H1 (cell line): ENCODE measurements at regions not wholly inside any gene's neighbourhood (a gene's known extent, or its start where the extent isn't known, plus 50 kb on each side); places are given as distances from the start of the nearest gene placed in this dataset.

Experiments
- CTCF ChIA-PET: fragments of 300-600 bp; sonication (Branson Sonifier 250); formaldehyde crosslinking; loops from one replicate; lab custom pipeline; 2021; ENCODE audit not compliant: partially characterized antibody; lab: Charles Lee
- POLR2A ChIA-PET: fragments of 300-600 bp; sonication (Branson Sonifier 250); formaldehyde crosslinking; loops from one replicate; lab custom pipeline; 2021; ENCODE audit warnings: inconsistent platforms; ENCODE audit not compliant: partially characterized antibody; lab: Charles Lee
- DNase-seq, 2 experiments: peaks; one replicate each; pipeline versions ENCODE4 v3.0.0 to v3.0.0-alpha.2; 2010 to 2022; ENCODE audit warnings: low spot score in 2 of 2, low read depth in 1 of 2, mixed read lengths in 1 of 2
- FAIRE-seq: peaks from 2 replicates; lab custom pipeline; 2011; peaks lifted over from hg19 to GRCh38; lab: Jason Lieb, UNC
- H2AFZ ChIP-seq: 2 replicates; pipeline ENCODE4 v1.8.1; 2012; ENCODE audit warnings: low read length, inconsistent platforms
- H2AK5ac ChIP-seq: 2 replicates; pipeline ENCODE4 v1.6.1; 2013; ENCODE audit warnings: low read depth, low read length
- H2BK120ac ChIP-seq: replicated peaks from 2 replicates; pipeline ENCODE3; 2013; ENCODE audit warnings: low read depth, low read length, inconsistent platforms
- H2BK12ac ChIP-seq: 2 replicates; pipeline ENCODE4 v1.6.1; 2013; ENCODE audit warnings: low read depth, low read length
- H2BK15ac ChIP-seq: 2 replicates; pipeline ENCODE4 v1.6.1; 2013; ENCODE audit warnings: low read length
- H2BK20ac ChIP-seq: 2 replicates; pipeline ENCODE4 v1.6.1; 2013; ENCODE audit warnings: low read length
- H2BK5ac ChIP-seq: 2 replicates; pipeline ENCODE4 v1.6.1; 2013; ENCODE audit warnings: low read depth, low read length
- H3K14ac ChIP-seq: 2 replicates; pipeline ENCODE4 v1.6.1; 2013; ENCODE audit warnings: inconsistent platforms; ENCODE audit not compliant: insufficient read length
- H3K18ac ChIP-seq: 2 replicates; pipeline ENCODE4 v1.6.1; 2013; ENCODE audit warnings: low read length; ENCODE audit errors: extremely low read depth
- H3K23ac ChIP-seq: 2 replicates; pipeline ENCODE4 v1.6.1; 2013; ENCODE audit warnings: inconsistent platforms; ENCODE audit not compliant: insufficient read length
- H3K23me2 ChIP-seq: 2 replicates; pipeline ENCODE4 v1.6.1; 2013; ENCODE audit warnings: low read depth, low read length
- H3K27ac ChIP-seq: 2 replicates; pipeline ENCODE4 v1.6.1; 2011; ENCODE audit warnings: low read depth, low read length, inconsistent platforms
- H3K27me3 ChIP-seq, 4 experiments: replicated peaks in 1 of 4; 1 replicate in 1 of 4; 2 replicates in 3 of 4; pipeline versions ENCODE4 v1.6.1 to v1.8.1; 2011 to 2013; ENCODE audit warnings: low read length in 3 of 4, mild to moderate bottlenecking in 3 of 4, inconsistent platforms in 2 of 4, mixed read lengths in 2 of 4, moderate library complexity in 1 of 4; ENCODE audit not compliant: control insufficient read depth in 3 of 4, insufficient read depth in 3 of 4; ENCODE audit errors: extremely low read depth in 1 of 4
- H3K36me3 ChIP-seq, 4 experiments: 2 replicates each; pipeline versions ENCODE4 v1.6.1 to v1.8.1; 2011 to 2013; ENCODE audit warnings: mild to moderate bottlenecking in 4 of 4, low read length in 3 of 4, moderate library complexity in 2 of 4, control low read depth in 1 of 4, inconsistent platforms in 1 of 4; ENCODE audit not compliant: insufficient read depth in 4 of 4, control insufficient read depth in 2 of 4
- H3K4ac ChIP-seq: replicated peaks from 2 replicates; pipeline ENCODE3; 2013; ENCODE audit warnings: low read length, low read depth, mixed read lengths, inconsistent platforms; ENCODE audit not compliant: insufficient read length
- H3K4me1 ChIP-seq, 4 experiments: replicated peaks in 1 of 4; 1 replicate in 1 of 4; 2 replicates in 3 of 4; pipeline versions ENCODE4 v1.6.1 to v1.8.1; 2011 to 2013; ENCODE audit warnings: low read length in 3 of 4, inconsistent platforms in 2 of 4, mixed read lengths in 1 of 4; ENCODE audit not compliant: insufficient read depth in 4 of 4, control insufficient read depth in 3 of 4
- H3K4me2 ChIP-seq, 2 experiments: 2 replicates each; pipeline versions ENCODE4 v1.6.1 to v1.8.1; 2011 to 2013; ENCODE audit warnings: low read depth in 2 of 2, low read length in 2 of 2, control low read depth in 1 of 2, inconsistent platforms in 1 of 2, mild to moderate bottlenecking in 1 of 2; ENCODE audit not compliant: insufficient read depth in 1 of 2
- H3K4me3 ChIP-seq, 4 experiments: fragments of 200-600, 300-600 bp in 1 of 4; sonication (generic), shearing (Covaris generic), sonication (Bioruptor Twin) in 1 of 4; 2 replicates each; pipeline versions ENCODE4 v1.5.1 to v1.8.1; 2011 to 2016; ENCODE audit warnings: low read length in 4 of 4, low read depth in 3 of 4, control low read depth in 2 of 4, inconsistent platforms in 2 of 4, mild to moderate bottlenecking in 2 of 4, mixed read lengths in 1 of 4, moderate library complexity in 1 of 4; ENCODE audit not compliant: insufficient read depth in 2 of 4; ENCODE audit errors: extremely low read depth in 1 of 4
- H3K56ac ChIP-seq: replicated peaks from 2 replicates; pipeline ENCODE3; 2013; ENCODE audit warnings: low read depth, mild to moderate bottlenecking, mixed read lengths, low read length, inconsistent platforms; ENCODE audit not compliant: insufficient read length
- H3K79me1 ChIP-seq: 2 replicates; pipeline ENCODE4 v1.6.1; 2013; ENCODE audit warnings: low read depth, low read length, control low read depth
- H3K79me2 ChIP-seq, 2 experiments: 2 replicates each; pipeline versions ENCODE4 v1.6.1 to v1.8.1; 2012 to 2013; ENCODE audit warnings: low read length in 2 of 2, mild to moderate bottlenecking in 2 of 2, inconsistent platforms in 1 of 2; ENCODE audit not compliant: insufficient read depth in 2 of 2, control insufficient read depth in 1 of 2
- H3K9ac ChIP-seq, 4 experiments: replicated peaks in 1 of 4; 1 replicate in 1 of 4; 2 replicates in 3 of 4; pipeline versions ENCODE4 v1.6.1 to v1.8.1; 2011 to 2013; ENCODE audit warnings: low read depth in 3 of 4, low read length in 3 of 4, control low read depth in 2 of 4, mild to moderate bottlenecking in 2 of 4, moderate library complexity in 2 of 4, inconsistent platforms in 1 of 4; ENCODE audit errors: extremely low read depth in 1 of 4
- H3K9me3 ChIP-seq, 2 experiments: 2 replicates each; pipeline versions ENCODE4 v1.6.1 to v1.8.1; 2012 to 2013; ENCODE audit warnings: mild to moderate bottlenecking in 2 of 2, moderate library complexity in 2 of 2, control low read depth in 1 of 2, inconsistent platforms in 1 of 2, low read depth in 1 of 2, low read length in 1 of 2, mixed read lengths in 1 of 2; ENCODE audit not compliant: insufficient read depth in 2 of 2
- H4K20me1 ChIP-seq, 2 experiments: replicated peaks in 1 of 2; 2 replicates each; pipeline versions ENCODE3 to v1.8.1; 2011 to 2013; ENCODE audit warnings: inconsistent platforms in 2 of 2, low read length in 2 of 2, mild to moderate bottlenecking in 1 of 2; ENCODE audit not compliant: insufficient read depth in 2 of 2, control insufficient read depth in 1 of 2
- H4K5ac ChIP-seq: 2 replicates; pipeline ENCODE4 v1.6.1; 2013; ENCODE audit warnings: low read length, low read depth, mixed read lengths, inconsistent platforms; ENCODE audit not compliant: insufficient read length
- H4K8ac ChIP-seq: 2 replicates; pipeline ENCODE4 v1.8.0; 2013; ENCODE audit warnings: mild to moderate bottlenecking, moderate library complexity, low read length, inconsistent platforms; ENCODE audit not compliant: insufficient read depth; ENCODE audit errors: extremely low read depth
- H4K91ac ChIP-seq: replicated peaks from 2 replicates; pipeline ENCODE3; 2013; ENCODE audit warnings: low read length, mixed read lengths, inconsistent platforms; ENCODE audit not compliant: insufficient read length
- CTBP2 ChIP-seq: IDR thresholded peaks from 2 replicates; pipeline ENCODE4 v1.7.0; 2011; ENCODE audit warnings: borderline replicate concordance, mild to moderate bottlenecking, moderate library complexity, mixed read lengths, low read length; ENCODE audit not compliant: insufficient read depth, insufficient read length
- CTCF ChIP-seq, 3 experiments: IDR thresholded peaks; 1 replicate in 2 of 3; 2 replicates in 1 of 3; pipeline versions ENCODE4 v1.5.1 to v1.6.1; 2011; ENCODE audit warnings: low read length in 3 of 3, mild to moderate bottlenecking in 3 of 3, inconsistent platforms in 2 of 3, low read depth in 1 of 3, moderate library complexity in 1 of 3; ENCODE audit not compliant: insufficient read depth in 1 of 3; ENCODE audit errors: control extremely low read depth in 1 of 3
- FOSL1 ChIP-seq: IDR thresholded peaks from 2 replicates; pipeline ENCODE4 v1.6.1; 2011; ENCODE audit warnings: mild to moderate bottlenecking, low read depth, low read length, moderate library complexity; ENCODE audit not compliant: insufficient read depth
- HDAC2 ChIP-seq, 2 experiments: fragments of 300-600 bp in 1 of 2; sonication (generic) in 1 of 2; IDR thresholded peaks; 2 replicates each; pipeline ENCODE4 v1.6.1; 2011 to 2012; ENCODE audit warnings: low read depth in 2 of 2, low read length in 2 of 2, mild to moderate bottlenecking in 2 of 2, moderate library complexity in 2 of 2, borderline replicate concordance in 1 of 2, inconsistent platforms in 1 of 2
- KDM1A ChIP-seq: fragments of 200-600, 300-600 bp; sonication (generic); IDR thresholded peaks from 2 replicates; pipeline ENCODE4 v1.7.1; 2016; ENCODE audit warnings: mild to moderate bottlenecking, low read length, borderline replicate concordance
- KDM4A ChIP-seq: IDR thresholded peaks from one replicate; pipeline ENCODE4 v1.7.1; 2012; ENCODE audit warnings: low read depth, mild to moderate bottlenecking, moderate library complexity, low read length, inconsistent platforms; ENCODE audit not compliant: severe bottlenecking
- KDM5A ChIP-seq: fragments of 200-600 bp; IDR thresholded peaks from 2 replicates; pipeline ENCODE4 v1.7.1; 2012; ENCODE audit warnings: mild to moderate bottlenecking, low read length, inconsistent platforms, mixed read lengths
- RAD21 ChIP-seq, 2 experiments: IDR thresholded peaks in 1 of 2; conservative IDR thresholded peaks in 1 of 2; 2 replicates each; pipeline ENCODE4 v1.6.1; 2011; ENCODE audit warnings: low read depth in 2 of 2, low read length in 2 of 2, improper control_type of control experiment in 1 of 2, inconsistent platforms in 1 of 2, mild to moderate bottlenecking in 1 of 2, moderate library complexity in 1 of 2
- SP4 ChIP-seq: IDR thresholded peaks from 2 replicates; pipeline ENCODE4 v1.6.1; 2012; ENCODE audit warnings: low read length, inconsistent platforms
- TAF7 ChIP-seq: optimal IDR thresholded peaks from 2 replicates; pipeline ENCODE3; 2011; ENCODE audit warnings: low read depth, mild to moderate bottlenecking, inconsistent platforms, low read length, moderate library complexity, borderline replicate concordance
- TCF12 ChIP-seq: IDR thresholded peaks from 2 replicates; pipeline ENCODE4 v1.6.1; 2011; ENCODE audit warnings: low read depth, mild to moderate bottlenecking, low read length

GRCh38 chr6:86848986-86849385 lies 88.3 kb upstream of the HTR1E start:
- H3K36me3 ChIP-seq: no peaks in the 10 kb centered on the region
- no peak overlapping the region for H3K27ac ChIP-seq
- H3K79me1 ChIP-seq: no peaks in the 10 kb centered on the region
- no peak overlapping the region for H2BK120ac ChIP-seq
- H3K9ac ChIP-seq: no peak overlapping the region
- no peak overlapping the region for H3K4me3 ChIP-seq
- H2AFZ ChIP-seq: no peak overlapping the region
- H2AK5ac ChIP-seq: no peak overlapping the region
- no peak overlapping the region for H4K8ac ChIP-seq
- H4K5ac ChIP-seq: no peak overlapping the region
- no peak overlapping the region for H4K91ac ChIP-seq
- H2BK5ac ChIP-seq: no peak overlapping the region
- no peak for TF ChIP-seq TCF12
- TF ChIP-seq TAF7: no peak
- no peak for TF ChIP-seq FOSL1
- TF ChIP-seq KDM4A: no peak
- no peak for TF ChIP-seq HDAC2 (IDR thresholded peaks at IDR 0.05; ENCODE audit: borderline replicate concordance in 1 of 2, low read depth in 2 of 2, low read length in 2 of 2)
- TF ChIP-seq CTCF (IDR thresholded peaks at IDR 0.05; ENCODE audit: control extremely low read depth in 1 of 3, insufficient read depth in 1 of 3, low read depth in 1 of 3, low read length in 3 of 3): no peak
- no peak for TF ChIP-seq RAD21 (IDR thresholded peaks at IDR 0.05 in 1 of 2, conservative IDR thresholded peaks at IDR 0.05 in 1 of 2; ENCODE audit: low read depth in 2 of 2, low read length in 2 of 2)
- TF ChIP-seq KDM1A: no peak
- no peak for TF ChIP-seq SP4
- TF ChIP-seq KDM5A: no peak
- TF ChIP-seq CTBP2: no peak
- H3K27me3 ChIP-seq: no peaks in the 10 kb centered on the region
- no peak for FAIRE-seq
- no peaks in the 10 kb centered on the region for H4K20me1 ChIP-seq
- no peak overlapping the region for H3K4me2 ChIP-seq
- H3K23ac ChIP-seq: no peak overlapping the region
- ChIA-PET CTCF (no interaction called here), POLR2A (no interaction called here)
- DNase-seq: no peak
- H2BK20ac ChIP-seq: no peak overlapping the region
- H3K4ac ChIP-seq: no peak overlapping the region
- no peak overlapping the region for H3K14ac ChIP-seq
- no peaks in the 10 kb centered on the region for H3K9me3 ChIP-seq
- H3K23me2 ChIP-seq: no peaks in the 10 kb centered on the region
- H3K4me1 ChIP-seq: no peaks in the 10 kb centered on the region
- no peak overlapping the region for H3K56ac ChIP-seq
- no peak overlapping the region for H3K18ac ChIP-seq
- H3K79me2 ChIP-seq: no peaks in the 10 kb centered on the region
- no peak overlapping the region for H2BK15ac ChIP-seq
- H2BK12ac ChIP-seq: no peak overlapping the region
